ENCODE measurements at regions not wholly inside any gene's neighbourhood (a gene's known extent, or its start where the extent isn't known, plus 50 kb on each side); places are given as distances from the start of the nearest gene placed in this dataset.

- H3K4me3 ChIP-seq (ENCODE audit: insufficient read depth, low read length, poor library complexity, severe bottlenecking): no peak overlapping the region
- no peaks in the 10 kb centered on the region for H3K9me3 ChIP-seq (ENCODE audit: insufficient read depth, low read length)
- no peaks in the 10 kb centered on the region for H3K27me3 ChIP-seq (ENCODE audit: low read length)
- H3K27ac ChIP-seq (ENCODE audit: low read depth, low read length): no peak overlapping the region
- H3K79me2 ChIP-seq (ENCODE audit: insufficient read depth, low read length): no peaks in the 10 kb centered on the region
- H2AFZ ChIP-seq (ENCODE audit: low read depth, low read length, severe bottlenecking): no peak overlapping the region
- TF ChIP-seq EZH2phosphoT487 (conservative IDR thresholded peaks at IDR 0.05; ENCODE audit: low read length) (no peak), CTCF (IDR thresholded peaks at IDR 0.05; ENCODE audit: insufficient read depth, low read length, poor library complexity, severe bottlenecking) (no peak)
- H3K9ac ChIP-seq (ENCODE audit: low read length): no peak overlapping the region
- no peak overlapping the region for H3K4me2 ChIP-seq (ENCODE audit: low read depth, low read length, poor library complexity, severe bottlenecking)
- no peaks in the 10 kb centered on the region for H3F3A ChIP-seq (ENCODE audit: insufficient read depth)
- H4K20me1 ChIP-seq (ENCODE audit: low read depth, low read length): no peaks in the 10 kb centered on the region
- peaks cover 5% of the 10 kb centered on the region; the same call in 1 of the 2 replicates for H3K36me3 ChIP-seq (ENCODE audit: low read length)
- no peaks in the 10 kb centered on the region for H3K9me2 ChIP-seq (replicated peaks; ENCODE audit: insufficient read depth, low read length)
These were observed 104.1 kb upstream of the LSM6 start for GRCh38 chr4:146071390-146071789.

GRCh38 chr4:146063143-146063542, 112.4 kb upstream of the LSM6 start:
- Histone ChIP-seq H3K27me3 (ENCODE audit: low read length) (no peaks in the 10 kb centered on the region), H3K9ac (ENCODE audit: low read length) (peak overlapping the region; percentile 67), H3K79me2 (ENCODE audit: insufficient read depth, low read length) (peaks cover 9% of the 10 kb centered on the region; the same call in 1 of the 2 replicates), H3K4me3 (ENCODE audit: insufficient read depth, low read length, poor library complexity, severe bottlenecking) (no peak overlapping the region), H3K36me3 (ENCODE audit: low read length) (no peaks in the 10 kb centered on the region), H3K9me2 (replicated peaks; ENCODE audit: insufficient read depth, low read length) (no peaks in the 10 kb centered on the region), H2AFZ (ENCODE audit: low read depth, low read length, severe bottlenecking) (peak overlapping the region; percentile 80), H3K27ac (ENCODE audit: low read depth, low read length) (peak overlapping the region; percentile 98), H4K20me1 (ENCODE audit: low read depth, low read length) (no peaks in the 10 kb centered on the region), H3K9me3 (ENCODE audit: insufficient read depth, low read length) (no peaks in the 10 kb centered on the region), H3K4me2 (ENCODE audit: low read depth, low read length, poor library complexity, severe bottlenecking) (peak overlapping the region; percentile 91), H3F3A (ENCODE audit: insufficient read depth) (peaks cover 30% of the 10 kb centered on the region)
- no peak for TF ChIP-seq CTCF (IDR thresholded peaks at IDR 0.05; ENCODE audit: insufficient read depth, low read length, poor library complexity, severe bottlenecking)

GRCh38 chr4:146062340-146062739, 113.2 kb upstream of the LSM6 start:
- H2AFZ ChIP-seq (ENCODE audit: low read depth, low read length, severe bottlenecking): peak overlapping the region; percentile 80

More at GRCh38 chr4:146062340-146062739, 113.2 kb upstream of the LSM6 start:
- H4K20me1 ChIP-seq (ENCODE audit: low read depth, low read length): no peaks in the 10 kb centered on the region
- peaks cover 33% of the 10 kb centered on the region for H3F3A ChIP-seq (ENCODE audit: insufficient read depth)
- H3K9ac ChIP-seq (ENCODE audit: low read length): peak overlapping the region; percentile 67
- H3K4me3 ChIP-seq (ENCODE audit: insufficient read depth, low read length, poor library complexity, severe bottlenecking): no peak overlapping the region
- peak overlapping the region; percentile 91 for H3K4me2 ChIP-seq (ENCODE audit: low read depth, low read length, poor library complexity, severe bottlenecking)
- no peaks in the 10 kb centered on the region for H3K9me3 ChIP-seq (ENCODE audit: insufficient read depth, low read length)
- H3K27me3 ChIP-seq (ENCODE audit: low read length): no peaks in the 10 kb centered on the region
- H3K27ac ChIP-seq (ENCODE audit: low read depth, low read length): peak overlapping the region; percentile 98
- TF ChIP-seq EZH2phosphoT487 (conservative IDR thresholded peaks at IDR 0.05; ENCODE audit: low read length) (no peak), CTCF (IDR thresholded peaks at IDR 0.05; ENCODE audit: insufficient read depth, low read length, poor library complexity, severe bottlenecking) (no peak)
- H3K9me2 ChIP-seq (replicated peaks; ENCODE audit: insufficient read depth, low read length): no peaks in the 10 kb centered on the region
- no peaks in the 10 kb centered on the region for H3K36me3 ChIP-seq (ENCODE audit: low read length)
- peaks cover 17% of the 10 kb centered on the region; the same call in 1 of the 2 replicates for H3K79me2 ChIP-seq (ENCODE audit: insufficient read depth, low read length)

Measured in SU-DHL-6 (cell line).